HUES48 (cell line): ENCODE measurements at regions not wholly inside any gene's neighbourhood (a gene's known extent, or its start where the extent isn't known, plus 50 kb on each side); places are given as distances from the start of the nearest gene placed in this dataset.

ENCODE experiments used
- H3K27ac ChIP-seq: one replicate; pipeline ENCODE4 v1.7.0; 2013; ENCODE audit warnings: low read depth, low read length, inconsistent platforms
- H3K27me3 ChIP-seq: 2 replicates; pipeline ENCODE4 v1.6.1; 2013; ENCODE audit warnings: mild to moderate bottlenecking, low read length; ENCODE audit not compliant: control insufficient read depth, insufficient read depth
- H3K36me3 ChIP-seq: 2 replicates; pipeline ENCODE4 v1.6.1; 2013; ENCODE audit warnings: low read length; ENCODE audit not compliant: control insufficient read depth, insufficient read depth
- H3K4me1 ChIP-seq: 2 replicates; pipeline ENCODE4 v1.6.1; 2013; ENCODE audit warnings: mild to moderate bottlenecking, low read length; ENCODE audit not compliant: control insufficient read depth, insufficient read depth
- H3K4me3 ChIP-seq: 2 replicates; pipeline ENCODE4 v1.5.1; 2013; ENCODE audit warnings: mild to moderate bottlenecking, low read depth, low read length
- H3K9ac ChIP-seq: 2 replicates; pipeline ENCODE4 v1.6.1; 2013; ENCODE audit warnings: mild to moderate bottlenecking, low read depth, low read length, moderate library complexity
- H3K9me3 ChIP-seq: 2 replicates; pipeline ENCODE4 v1.6.1; 2013; ENCODE audit warnings: low read length; ENCODE audit not compliant: control insufficient read depth, insufficient read depth

DNA sequence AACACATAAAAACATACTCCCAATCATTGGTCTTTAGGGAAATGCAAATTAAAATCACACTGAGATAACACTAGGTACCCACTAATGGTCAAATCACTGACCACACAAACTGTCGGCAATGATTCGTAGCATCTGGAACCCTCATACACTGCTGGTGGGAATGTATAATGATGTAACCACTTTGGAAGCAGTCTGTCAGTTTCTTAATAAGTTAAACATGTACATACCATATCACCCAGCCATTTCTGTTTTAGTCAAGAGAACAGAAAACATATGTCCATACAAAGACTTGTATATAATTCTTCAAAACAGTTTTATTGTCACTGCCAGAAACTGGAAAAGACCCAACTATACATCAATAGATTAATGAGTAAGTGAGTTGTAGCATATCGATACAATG lies 63.3 kb upstream of the LRRC3B start:
- H3K4me1 ChIP-seq = no peaks in the 10 kb centered on the region
- H3K9ac ChIP-seq = no peak overlapping the region
- H3K9me3 ChIP-seq = no peaks in the 10 kb centered on the region
- H3K4me3 ChIP-seq = no peak overlapping the region
- H3K36me3 ChIP-seq = no peaks in the 10 kb centered on the region
- no peak overlapping the region for H3K27ac ChIP-seq
- no peaks in the 10 kb centered on the region for H3K27me3 ChIP-seq

DNA sequence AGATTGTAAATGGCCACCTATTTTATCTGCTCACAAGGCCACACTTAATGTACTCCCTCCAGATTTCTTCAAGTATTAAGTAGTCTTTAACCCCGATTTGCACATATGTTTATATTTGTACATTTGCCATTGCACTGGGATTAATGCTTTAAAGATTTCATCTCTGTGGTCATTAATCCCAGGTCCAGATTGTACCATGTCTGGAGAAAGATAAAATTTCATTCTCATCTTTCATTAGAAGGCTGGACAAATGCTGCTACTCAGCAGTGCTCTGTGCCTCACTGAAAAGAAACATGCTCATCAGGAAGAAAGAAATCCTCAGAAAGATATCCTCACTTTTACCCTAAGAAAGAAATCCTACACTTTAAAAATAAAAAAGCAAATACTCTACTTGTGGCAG lies 62.5 kb upstream of the LRRC3B start:
- Histone ChIP-seq H3K4me3 (no peak overlapping the region), H3K27me3 (no peaks in the 10 kb centered on the region), H3K9ac (no peak overlapping the region), H3K4me1 (no peaks in the 10 kb centered on the region), H3K9me3 (no peaks in the 10 kb centered on the region), H3K36me3 (no peaks in the 10 kb centered on the region), H3K27ac (no peak overlapping the region)

DNA sequence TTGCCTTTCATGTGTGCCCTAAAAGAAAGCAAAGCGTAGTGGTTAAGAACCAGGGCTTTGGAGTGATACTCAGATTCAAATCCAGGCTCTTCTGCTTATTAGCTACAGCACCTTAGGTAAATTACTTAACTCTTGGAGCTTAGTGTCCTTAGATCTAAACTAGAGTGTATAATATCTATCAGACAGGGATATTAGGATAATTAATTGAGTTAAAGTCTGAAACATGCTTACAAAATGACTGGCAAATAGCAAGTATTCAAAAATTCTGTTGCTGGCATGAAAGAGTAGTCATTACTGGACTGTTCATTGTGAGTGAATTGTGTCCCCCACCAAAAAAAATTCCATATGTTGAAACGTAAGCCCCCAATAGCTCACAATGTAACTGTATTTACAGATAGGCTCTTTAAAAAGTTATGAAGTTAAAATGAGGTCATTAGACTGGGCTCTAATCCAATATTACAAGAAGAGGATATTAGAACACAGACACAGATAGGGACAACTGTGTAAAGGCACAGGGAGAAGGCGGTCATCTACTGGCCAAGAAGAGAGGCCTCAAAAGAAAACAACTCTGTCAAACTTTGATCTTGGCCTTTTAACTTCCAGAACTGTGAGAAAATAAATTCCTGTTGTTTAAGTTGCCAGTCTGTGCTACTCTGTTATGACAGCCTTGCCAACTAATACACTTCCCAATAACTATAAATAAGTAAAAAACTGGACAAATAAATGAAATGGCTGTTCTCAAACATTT lies 60.4 kb upstream of the LRRC3B start:
- Histone ChIP-seq H3K4me1 (no peaks in the 10 kb centered on the region), H3K27ac (no peak overlapping the region), H3K9ac (no peak overlapping the region), H3K4me3 (no peak overlapping the region), H3K9me3 (no peaks in the 10 kb centered on the region), H3K36me3 (no peaks in the 10 kb centered on the region), H3K27me3 (no peaks in the 10 kb centered on the region)
